ENCODE measurements at regions not wholly inside any gene's neighbourhood (a gene's known extent, or its start where the extent isn't known, plus 50 kb on each side); places are given as distances from the start of the nearest gene placed in this dataset.
"Not testable (repeated sequence)": the region's sequence is repeated elsewhere in the genome, so short reads cannot be mapped to it uniquely, and the experiment has no call there.

- Histone ChIP-seq H3K27ac (replicated peaks) (no peak overlapping the region), H3K27me3 (ENCODE audit: insufficient read depth, poor library complexity, severe bottlenecking) (no peaks in the 10 kb centered on the region), H3K4me3 (replicated peaks; ENCODE audit: insufficient read depth, low read length) (no peak overlapping the region)
- TF ChIP-seq SPI1 (IDR thresholded peaks at IDR 0.05; ENCODE audit: borderline replicate concordance, low read depth) (no peak), CTCF (IDR thresholded peaks at IDR 0.05; ENCODE audit: insufficient read depth, low read length) (no peak), POLR2AphosphoS5 (IDR thresholded peaks at IDR 0.05; ENCODE audit: low read depth) (no peak), GABPA (IDR thresholded peaks at IDR 0.05; ENCODE audit: low read depth) (no peak)
- TF ChIP-seq, protein P1, sequence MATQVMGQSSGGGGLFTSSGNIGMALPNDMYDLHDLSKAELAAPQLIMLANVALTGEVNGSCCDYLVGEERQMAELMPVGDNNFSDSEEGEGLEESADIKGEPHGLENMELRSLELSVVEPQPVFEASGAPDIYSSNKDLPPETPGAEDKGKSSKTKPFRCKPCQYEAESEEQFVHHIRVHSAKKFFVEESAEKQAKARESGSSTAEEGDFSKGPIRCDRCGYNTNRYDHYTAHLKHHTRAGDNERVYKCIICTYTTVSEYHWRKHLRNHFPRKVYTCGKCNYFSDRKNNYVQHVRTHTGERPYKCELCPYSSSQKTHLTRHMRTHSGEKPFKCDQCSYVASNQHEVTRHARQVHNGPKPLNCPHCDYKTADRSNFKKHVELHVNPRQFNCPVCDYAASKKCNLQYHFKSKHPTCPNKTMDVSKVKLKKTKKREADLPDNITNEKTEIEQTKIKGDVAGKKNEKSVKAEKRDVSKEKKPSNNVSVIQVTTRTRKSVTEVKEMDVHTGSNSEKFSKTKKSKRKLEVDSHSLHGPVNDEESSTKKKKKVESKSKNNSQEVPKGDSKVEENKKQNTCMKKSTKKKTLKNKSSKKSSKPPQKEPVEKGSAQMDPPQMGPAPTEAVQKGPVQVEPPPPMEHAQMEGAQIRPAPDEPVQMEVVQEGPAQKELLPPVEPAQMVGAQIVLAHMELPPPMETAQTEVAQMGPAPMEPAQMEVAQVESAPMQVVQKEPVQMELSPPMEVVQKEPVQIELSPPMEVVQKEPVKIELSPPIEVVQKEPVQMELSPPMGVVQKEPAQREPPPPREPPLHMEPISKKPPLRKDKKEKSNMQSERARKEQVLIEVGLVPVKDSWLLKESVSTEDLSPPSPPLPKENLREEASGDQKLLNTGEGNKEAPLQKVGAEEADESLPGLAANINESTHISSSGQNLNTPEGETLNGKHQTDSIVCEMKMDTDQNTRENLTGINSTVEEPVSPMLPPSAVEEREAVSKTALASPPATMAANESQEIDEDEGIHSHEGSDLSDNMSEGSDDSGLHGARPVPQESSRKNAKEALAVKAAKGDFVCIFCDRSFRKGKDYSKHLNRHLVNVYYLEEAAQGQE (IDR thresholded peaks at IDR 0.05; ENCODE audit: insufficient replicate concordance, low read depth): no peak
- DNase-seq (ENCODE audit: low read depth in 1 of 2, low spot score in 1 of 2): no peak
Measured at GRCh38 chr6:120938876-120939472, 395.3 kb downstream of the TBC1D32 start.

DNA sequence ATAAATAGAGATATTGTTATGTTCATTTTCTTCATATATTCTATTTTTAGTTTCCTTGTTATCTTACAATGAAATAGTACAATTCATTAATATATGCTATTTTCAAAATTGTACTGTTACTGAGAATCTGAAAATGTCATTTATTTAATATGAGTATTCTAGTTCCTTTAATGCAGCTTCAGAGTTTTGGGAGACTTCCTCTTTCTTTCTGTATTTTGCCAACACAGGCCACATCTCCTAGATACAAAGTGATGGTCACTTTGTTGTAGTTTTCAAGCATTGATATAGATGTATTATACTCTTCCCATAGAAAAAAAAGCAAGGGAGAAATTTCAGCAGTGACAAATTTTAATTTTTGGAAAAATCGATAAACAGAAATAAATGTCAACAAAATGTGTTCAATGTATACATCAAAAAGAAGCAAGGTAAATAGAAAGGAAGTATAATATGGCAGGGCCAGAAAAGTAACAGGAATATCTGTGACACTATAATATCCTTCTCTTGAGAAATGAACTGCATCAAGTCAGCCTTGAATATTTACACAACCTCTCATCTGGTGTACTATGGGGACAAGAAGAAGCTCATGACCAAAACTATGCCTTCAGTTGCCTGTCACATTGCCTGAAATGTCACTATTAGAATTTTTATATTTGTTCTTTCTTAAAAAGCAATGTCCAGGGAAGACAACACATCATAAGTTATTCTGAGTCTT lies 396.0 kb downstream of the TBC1D32 start:
- Histone ChIP-seq H3K4me3 (replicated peaks; ENCODE audit: insufficient read depth, low read length) (no peak overlapping the region), H3K27ac (replicated peaks) (no peak overlapping the region), H3K27me3 (ENCODE audit: insufficient read depth, poor library complexity, severe bottlenecking) (no peaks in the 10 kb centered on the region)
- DNase-seq (ENCODE audit: low read depth in 1 of 2, low spot score in 1 of 2): no peak
- TF ChIP-seq GABPA (IDR thresholded peaks at IDR 0.05; ENCODE audit: low read depth): no peak
- TF ChIP-seq SPI1 (IDR thresholded peaks at IDR 0.05; ENCODE audit: borderline replicate concordance, low read depth): peak; percentile 74

- TF ChIP-seq, protein P1 (IDR thresholded peaks at IDR 0.05; ENCODE audit: insufficient replicate concordance, low read depth): no peak
- no peak for TF ChIP-seq GABPA (IDR thresholded peaks at IDR 0.05; ENCODE audit: low read depth)
- no peak for TF ChIP-seq POLR2AphosphoS5 (IDR thresholded peaks at IDR 0.05; ENCODE audit: low read depth)
- no peak for TF ChIP-seq CTCF (IDR thresholded peaks at IDR 0.05; ENCODE audit: insufficient read depth, low read length)
- TF ChIP-seq SPI1 (IDR thresholded peaks at IDR 0.05; ENCODE audit: borderline replicate concordance, low read depth): no peak
- H3K4me3 ChIP-seq (replicated peaks; ENCODE audit: insufficient read depth, low read length): no peak overlapping the region
- DNase-seq (ENCODE audit: low read depth in 1 of 2, low spot score in 1 of 2): no peak
- no peak overlapping the region for H3K27ac ChIP-seq (replicated peaks)
- no peaks in the 10 kb centered on the region for H3K27me3 ChIP-seq (ENCODE audit: insufficient read depth, poor library complexity, severe bottlenecking)
Measured at GRCh38 chr6:120935908-120936307, 398.4 kb downstream of the TBC1D32 start.

- TF ChIP-seq, protein P1 (IDR thresholded peaks at IDR 0.05; ENCODE audit: insufficient replicate concordance, low read depth): no peak
- TF ChIP-seq CTCF (IDR thresholded peaks at IDR 0.05; ENCODE audit: insufficient read depth, low read length) (no peak), POLR2AphosphoS5 (IDR thresholded peaks at IDR 0.05; ENCODE audit: low read depth) (no peak), GABPA (IDR thresholded peaks at IDR 0.05; ENCODE audit: low read depth) (no peak), SPI1 (IDR thresholded peaks at IDR 0.05; ENCODE audit: borderline replicate concordance, low read depth) (no peak)
- Histone ChIP-seq H3K27me3 (ENCODE audit: insufficient read depth, poor library complexity, severe bottlenecking) (no peaks in the 10 kb centered on the region), H3K27ac (replicated peaks) (no peak overlapping the region), H3K4me3 (replicated peaks; ENCODE audit: insufficient read depth, low read length) (no peak overlapping the region)
- DNase-seq (ENCODE audit: low read depth in 1 of 2, low spot score in 1 of 2): no peak
Measured at GRCh38 chr6:120935016-120935415, 399.3 kb downstream of the TBC1D32 start.

DNA sequence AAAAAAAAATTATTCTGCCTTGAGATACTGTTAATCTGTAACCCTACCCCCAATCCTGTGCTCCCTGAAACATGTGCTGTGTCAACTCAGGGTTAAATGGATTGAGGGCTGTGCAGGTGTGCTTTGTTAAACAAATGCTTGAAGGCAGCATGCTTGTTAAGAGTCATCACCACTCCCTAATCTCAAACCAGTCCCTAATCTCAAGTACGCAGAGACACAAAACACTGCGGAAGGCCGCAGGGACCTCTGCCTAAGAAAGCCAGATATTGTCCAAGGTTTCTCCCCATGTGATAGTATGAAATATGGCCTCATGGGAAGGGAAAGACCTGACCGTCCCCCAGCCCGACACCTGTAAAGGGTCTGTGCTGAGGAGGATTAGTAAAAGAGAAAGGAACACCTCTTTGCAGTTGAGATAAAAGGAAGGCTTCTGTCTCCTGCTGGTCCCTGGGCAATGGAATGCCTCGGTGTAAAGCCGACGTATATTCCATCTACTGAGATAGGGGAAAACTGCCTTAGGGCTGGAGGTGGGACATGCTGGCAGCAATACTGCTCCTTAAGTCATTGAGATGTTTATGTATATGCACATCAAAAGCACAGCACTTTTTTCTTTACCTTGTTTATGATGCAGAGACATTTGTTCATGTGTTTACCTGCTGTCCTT lies 402.6 kb downstream of the TBC1D32 start:
- H3K27me3 ChIP-seq (ENCODE audit: insufficient read depth, poor library complexity, severe bottlenecking); H3K4me3 ChIP-seq (replicated peaks; ENCODE audit: insufficient read depth, low read length): not testable (repeated sequence)

More for the DNA sequence above, 402.6 kb downstream of the TBC1D32 start:
- not testable (repeated sequence) for DNase-seq (ENCODE audit: low read depth in 1 of 2, low spot score in 1 of 2); H3K27ac ChIP-seq (replicated peaks)

All from HL-60 (cell line).